Small intestine (tissue), 7 donors: ENCODE measurements at regions not wholly inside any gene's neighbourhood (a gene's known extent, or its start where the extent isn't known, plus 50 kb on each side); places are given as distances from the start of the nearest gene placed in this dataset.
"Not testable (repeated sequence)": the region's sequence is repeated elsewhere in the genome, so short reads cannot be mapped to it uniquely, and the experiment has no call there.

Experiments
- DNase-seq, 2 donors: peaks; one replicate each; pipeline versions ENCODE4 v3.0.0 to v3.0.0-alpha.2; 2013
- FAIRE-seq: peaks from 2 replicates; lab custom pipeline; 2012; peaks lifted over from hg19 to GRCh38; lab: Jason Lieb, UNC
- H3K27ac ChIP-seq, 3 donors: one replicate each; pipeline ENCODE4 v1.5.1; 2013; ENCODE audit warnings: low read length in 2 of 3, mild to moderate bottlenecking in 2 of 3, control low read depth in 1 of 3, inconsistent platforms in 1 of 3, low read depth in 1 of 3, moderate library complexity in 1 of 3
- H3K27me3 ChIP-seq, 3 donors: one replicate each; pipeline ENCODE4 v1.6.1; 2013; ENCODE audit warnings: low read length in 3 of 3, inconsistent platforms in 1 of 3; ENCODE audit not compliant: control insufficient read depth in 3 of 3, insufficient read depth in 3 of 3
- H3K36me3 ChIP-seq, 3 donors: one replicate each; pipeline ENCODE4 v1.6.1; 2013; ENCODE audit warnings: low read length in 3 of 3, inconsistent platforms in 1 of 3, low read depth in 1 of 3, mild to moderate bottlenecking in 1 of 3, moderate library complexity in 1 of 3; ENCODE audit not compliant: control insufficient read depth in 3 of 3, insufficient read depth in 2 of 3
- H3K4me1 ChIP-seq, 3 donors: one replicate each; pipeline ENCODE4 v1.6.1; 2013; ENCODE audit warnings: low read length in 2 of 3, inconsistent platforms in 1 of 3, low read depth in 1 of 3, mild to moderate bottlenecking in 1 of 3, moderate library complexity in 1 of 3; ENCODE audit not compliant: control insufficient read depth in 3 of 3, insufficient read depth in 2 of 3
- H3K4me3 ChIP-seq, 3 donors: one replicate each; pipeline ENCODE4 v1.5.1; 2013; ENCODE audit warnings: low read length in 3 of 3, control low read depth in 1 of 3, inconsistent platforms in 1 of 3, low read depth in 1 of 3, mild to moderate bottlenecking in 1 of 3, moderate library complexity in 1 of 3
- H3K9me3 ChIP-seq, 2 donors: one replicate each; pipeline ENCODE4 v1.6.1; 2013; ENCODE audit warnings: low read depth in 1 of 2, low read length in 1 of 2; ENCODE audit not compliant: control insufficient read depth in 2 of 2, insufficient read depth in 1 of 2
- WGBS, 3 donors: extraction: QIAGEN DNeasy Blood & Tissue Kit; methylation state at CpG; one replicate each; pipeline ENCODE4 v1.1.7; 2013; 5-methylcytosine and 5-hydroxymethylcytosine counted together
- donor health status: healthy with polysubstance abuse.
- donor health status: control.
- donor health status: control.
- donor health status: Bipolar disorder and iron deficiency.
- donor health status: healthy.

DNA sequence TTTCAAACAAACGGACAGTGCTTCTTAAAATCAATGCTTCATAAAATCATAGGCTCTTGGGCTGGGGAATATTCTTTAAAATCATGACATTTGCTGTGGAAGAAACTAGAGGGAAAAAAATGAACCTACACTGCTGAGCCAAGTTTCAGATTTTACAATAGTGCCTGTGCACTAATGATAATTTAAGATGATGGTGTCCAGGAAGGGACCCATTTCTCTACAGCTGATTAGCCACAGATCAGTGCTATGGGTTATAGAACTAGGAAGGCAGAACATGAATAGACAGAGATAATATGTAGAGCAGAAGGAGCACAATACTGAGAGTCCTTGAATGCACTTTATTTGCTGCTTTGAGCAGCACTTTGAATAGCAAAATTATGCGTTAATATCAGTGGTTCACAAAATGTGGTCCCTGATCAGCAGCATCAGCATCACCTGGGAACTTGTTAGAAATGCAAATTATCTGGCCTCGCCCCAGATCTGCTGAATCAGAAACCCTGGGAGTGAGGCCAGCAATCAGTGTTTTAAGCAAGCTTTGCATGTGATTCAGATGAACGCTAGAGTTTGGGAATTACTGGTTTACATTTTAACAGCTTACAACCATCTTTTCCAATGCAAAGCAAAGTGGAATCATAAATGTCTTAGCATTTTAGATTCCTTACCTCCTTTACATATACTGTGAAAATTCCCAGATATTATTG is 135.8 kb upstream of the ANKRD28 start:
- H3K9me3 ChIP-seq: no peaks in the 10 kb centered on the region
- DNase-seq (no peak), FAIRE-seq (no peak)
- no peak overlapping the region for H3K4me3 ChIP-seq
- H3K27ac ChIP-seq: no peak overlapping the region
- H3K4me1 ChIP-seq: no peaks in the 10 kb centered on the region
- H3K36me3 ChIP-seq: no peaks in the 10 kb centered on the region
- no peaks in the 10 kb centered on the region for H3K27me3 ChIP-seq
- WGBS, 3 donors: 51 to 67% (median 51%) methylated on average over 4 of the region's 4 CpGs

GRCh38 chr3:15934389-15935195 is 136.8 kb upstream of the ANKRD28 start:
- H3K36me3 ChIP-seq: no peaks in the 10 kb centered on the region
- DNase-seq: no peak
- no peak overlapping the region for H3K4me3 ChIP-seq
- H3K9me3 ChIP-seq: no peaks in the 10 kb centered on the region
- 71 to 81% (median 75%) methylated on average over 6 of the region's 6 CpGs for WGBS, 3 donors
- no peaks in the 10 kb centered on the region for H3K4me1 ChIP-seq
- FAIRE-seq: no peak
- H3K27ac ChIP-seq: no peak overlapping the region
- H3K27me3 ChIP-seq: no peaks in the 10 kb centered on the region

- H3K4me1 ChIP-seq: no peaks in the 10 kb centered on the region
- DNase-seq: no peak
- FAIRE-seq: no peak
- no peak overlapping the region for H3K4me3 ChIP-seq
- no peaks in the 10 kb centered on the region for H3K9me3 ChIP-seq
- 52 to 80% (median 74%) methylated on average over 5 of the region's 5 CpGs for WGBS, 3 donors
- no peaks in the 10 kb centered on the region for H3K27me3 ChIP-seq
- H3K27ac ChIP-seq: no peak overlapping the region
- no peaks in the 10 kb centered on the region for H3K36me3 ChIP-seq
Observed at GRCh38 chr3:15936312-15936711, 138.5 kb upstream of the ANKRD28 start.

- no peak overlapping the region for H3K27ac ChIP-seq
- DNase-seq (no peak), FAIRE-seq (no peak)
- peaks cover 0 to 8% of the 10 kb centered on the region in 2 donors for H3K9me3 ChIP-seq
- H3K36me3 ChIP-seq: no peaks in the 10 kb centered on the region
- no peaks in the 10 kb centered on the region for H3K4me1 ChIP-seq
- H3K4me3 ChIP-seq: no peak overlapping the region
- WGBS, 3 donors: 98 to 100% (median 100%) methylated on average over 1 of the region's 1 CpG
- H3K27me3 ChIP-seq: no peaks in the 10 kb centered on the region
Observed at GRCh38 chr3:15940641-15941040, 142.9 kb upstream of the ANKRD28 start.

DNA sequence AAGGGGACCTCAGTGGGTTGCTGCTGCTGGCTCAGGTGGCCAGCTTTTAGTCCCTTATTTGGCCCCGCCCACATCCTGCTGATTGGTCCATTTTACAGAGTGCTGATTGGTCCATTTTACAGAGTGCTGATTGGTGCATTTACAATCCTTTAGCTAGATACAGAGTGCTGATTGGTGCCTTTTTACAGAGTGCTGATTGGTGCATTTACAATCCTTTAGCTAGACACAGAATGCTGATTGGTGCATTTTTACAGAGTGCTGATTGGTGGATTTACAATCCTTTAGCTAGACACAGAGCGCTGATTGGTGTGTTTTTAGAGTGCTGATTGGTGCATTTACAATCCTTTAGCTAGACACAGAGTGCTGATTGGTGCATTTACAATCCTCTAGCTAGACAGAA is 143.7 kb upstream of the ANKRD28 start:
- H3K27ac ChIP-seq, FAIRE-seq, H3K4me3 ChIP-seq, H3K9me3 ChIP-seq, H3K36me3 ChIP-seq, H3K4me1 ChIP-seq, H3K27me3 ChIP-seq, DNase-seq: not testable (repeated sequence)
- WGBS, 3 donors: 76 to 79% (median 78%) methylated on average over 2 of the region's 2 CpGs

GRCh38 chr3:15941958-15942357 is 144.2 kb upstream of the ANKRD28 start:
- Histone ChIP-seq H3K36me3 (no peaks in the 10 kb centered on the region), H3K27me3 (no peaks in the 10 kb centered on the region), H3K27ac (no peak overlapping the region), H3K9me3 (peaks cover 0 to 8% of the 10 kb centered on the region in 2 donors), H3K4me3 (no peak overlapping the region), H3K4me1 (no peaks in the 10 kb centered on the region)
- FAIRE-seq (no peak), DNase-seq (no peak)
- 96 to 100% (median 100%) methylated on average over 1 of the region's 1 CpG for WGBS, 3 donors

DNA sequence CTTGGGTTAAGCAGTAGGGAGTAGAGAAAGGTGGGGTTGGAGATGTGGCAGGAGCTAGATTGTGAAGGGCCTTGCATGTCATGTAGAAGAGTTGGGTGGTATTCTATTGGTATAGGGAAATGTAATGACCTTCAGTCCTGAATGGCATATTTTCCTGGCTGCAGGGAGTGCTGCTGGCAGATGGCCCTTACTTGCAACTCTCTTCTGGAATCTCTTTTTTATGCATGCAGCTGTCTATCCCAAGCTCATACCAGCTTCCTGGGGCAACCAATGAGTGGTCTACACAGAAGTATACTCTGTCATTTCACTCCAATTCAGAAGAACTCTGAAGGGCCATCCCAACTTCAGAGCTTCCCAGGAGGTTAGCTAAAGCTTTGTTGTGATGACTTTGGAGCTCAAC is 144.7 kb upstream of the ANKRD28 start:
- Histone ChIP-seq H3K4me1 (no peaks in the 10 kb centered on the region), H3K4me3 (no peak overlapping the region), H3K36me3 (no peaks in the 10 kb centered on the region), H3K9me3 (peaks cover 0 to 8% of the 10 kb centered on the region in 2 donors), H3K27me3 (no peaks in the 10 kb centered on the region), H3K27ac (no peak overlapping the region)
- no peak for FAIRE-seq
- DNase-seq: no peak

DNA sequence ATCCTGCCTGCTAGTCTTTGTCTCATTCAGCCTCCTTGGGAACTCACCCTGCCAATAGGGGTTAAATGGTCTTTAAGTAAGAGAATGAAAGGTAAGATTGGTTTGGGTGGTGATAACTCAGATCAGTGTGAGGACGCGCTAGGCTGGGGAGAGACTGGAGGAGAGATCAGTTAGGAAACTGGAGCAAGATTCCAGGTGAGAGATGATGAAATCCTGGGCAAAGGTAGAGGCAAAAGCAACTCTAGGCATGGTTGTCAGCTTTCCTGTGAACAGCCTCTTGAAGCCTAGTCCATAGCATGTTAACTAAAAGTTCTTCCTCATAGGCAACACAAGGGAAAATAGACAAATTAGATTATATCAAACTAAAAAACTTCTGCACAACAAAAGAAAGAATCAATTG is 145.2 kb upstream of the ANKRD28 start:
- Histone ChIP-seq H3K4me1 (no peaks in the 10 kb centered on the region), H3K9me3 (peaks cover 0 to 8% of the 10 kb centered on the region in 2 donors), H3K27me3 (no peaks in the 10 kb centered on the region), H3K36me3 (no peaks in the 10 kb centered on the region), H3K27ac (no peak overlapping the region), H3K4me3 (no peak overlapping the region)
- no peak for DNase-seq
- 96 to 100% (median 98%) methylated on average over 2 of the region's 2 CpGs for WGBS, 3 donors
- FAIRE-seq: no peak
